Astrocyte (in vitro differentiated cells and primary cell): ENCODE measurements at regions not wholly inside any gene's neighbourhood (a gene's known extent, or its start where the extent isn't known, plus 50 kb on each side); places are given as distances from the start of the nearest gene placed in this dataset.

Source experiments
- EZH2 ChIP-seq: IDR thresholded peaks from 2 replicates; pipeline ENCODE4 v1.6.1; 2012; ENCODE audit warnings: mild to moderate bottlenecking, low read length, inconsistent platforms; ENCODE audit not compliant: insufficient read depth
- TF ChIP-seq, protein P1 (sequence below): IDR thresholded peaks from 2 replicates; pipeline ENCODE4 v1.5.1; 2011; ENCODE audit warnings: low read depth, mild to moderate bottlenecking, inconsistent platforms, low read length, moderate library complexity; ENCODE audit not compliant: insufficient read depth

DNA sequence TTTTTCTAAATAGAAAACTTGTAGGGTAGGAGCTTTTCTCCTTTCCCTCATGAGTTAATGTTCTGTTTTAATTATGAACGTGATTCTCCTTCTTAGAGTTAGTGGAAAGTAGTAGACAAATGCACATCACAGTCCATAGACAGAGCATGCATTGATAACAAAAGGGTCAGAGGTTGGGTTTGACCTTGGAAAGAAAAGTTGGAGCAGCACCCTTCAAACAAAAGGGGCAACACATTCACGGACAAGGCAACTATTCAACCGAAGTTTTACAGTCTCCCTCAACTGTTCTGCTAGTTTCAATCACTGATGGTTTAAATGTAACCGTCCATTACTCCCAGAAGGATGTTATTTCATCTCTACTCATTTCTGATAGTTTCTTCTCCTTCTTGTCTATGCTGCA is 103.4 kb upstream of the MAOA start:
- TF ChIP-seq, protein P1, sequence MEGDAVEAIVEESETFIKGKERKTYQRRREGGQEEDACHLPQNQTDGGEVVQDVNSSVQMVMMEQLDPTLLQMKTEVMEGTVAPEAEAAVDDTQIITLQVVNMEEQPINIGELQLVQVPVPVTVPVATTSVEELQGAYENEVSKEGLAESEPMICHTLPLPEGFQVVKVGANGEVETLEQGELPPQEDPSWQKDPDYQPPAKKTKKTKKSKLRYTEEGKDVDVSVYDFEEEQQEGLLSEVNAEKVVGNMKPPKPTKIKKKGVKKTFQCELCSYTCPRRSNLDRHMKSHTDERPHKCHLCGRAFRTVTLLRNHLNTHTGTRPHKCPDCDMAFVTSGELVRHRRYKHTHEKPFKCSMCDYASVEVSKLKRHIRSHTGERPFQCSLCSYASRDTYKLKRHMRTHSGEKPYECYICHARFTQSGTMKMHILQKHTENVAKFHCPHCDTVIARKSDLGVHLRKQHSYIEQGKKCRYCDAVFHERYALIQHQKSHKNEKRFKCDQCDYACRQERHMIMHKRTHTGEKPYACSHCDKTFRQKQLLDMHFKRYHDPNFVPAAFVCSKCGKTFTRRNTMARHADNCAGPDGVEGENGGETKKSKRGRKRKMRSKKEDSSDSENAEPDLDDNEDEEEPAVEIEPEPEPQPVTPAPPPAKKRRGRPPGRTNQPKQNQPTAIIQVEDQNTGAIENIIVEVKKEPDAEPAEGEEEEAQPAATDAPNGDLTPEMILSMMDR, result no peak
- no peak for TF ChIP-seq EZH2
